ENCODE measurements at regions not wholly inside any gene's neighbourhood (a gene's known extent, or its start where the extent isn't known, plus 50 kb on each side); places are given as distances from the start of the nearest gene placed in this dataset.

GRCh38 chr11:127493330-127494022 lies 492.9 kb upstream of the KIRREL3 start:
- peak; percentile 41 for DNase-seq (ENCODE audit: low read depth)

GRCh38 chr11:127492029-127492428 lies 491.5 kb upstream of the KIRREL3 start:
- DNase-seq (ENCODE audit: low read depth) = peak; percentile 21

- DNase-seq (ENCODE audit: low read depth) = no peak
These were observed 491.0 kb upstream of the KIRREL3 start for GRCh38 chr11:127491589-127491988.

- no peak for DNase-seq (ENCODE audit: low read depth)
These were observed 490.3 kb upstream of the KIRREL3 start for GRCh38 chr11:127490896-127491295.

GRCh38 chr11:127485541-127485940 lies 485.0 kb upstream of the KIRREL3 start:
- DNase-seq (ENCODE audit: low read depth) = peak; percentile 61

- DNase-seq (ENCODE audit: low read depth) = no peak
These were observed 480.8 kb upstream of the KIRREL3 start for GRCh38 chr11:127481391-127481790.

- DNase-seq (ENCODE audit: low read depth) = no peak
These were observed 478.3 kb upstream of the KIRREL3 start for GRCh38 chr11:127478826-127479225.

- DNase-seq (ENCODE audit: low read depth) = no peak
These were observed 474.2 kb upstream of the KIRREL3 start for GRCh38 chr11:127474766-127475165.

- peak; percentile 25 for DNase-seq (ENCODE audit: low read depth)
These were observed 471.9 kb upstream of the KIRREL3 start for GRCh38 chr11:127472505-127472904.

- no peak for DNase-seq (ENCODE audit: low read depth)
These were observed 471.1 kb upstream of the KIRREL3 start for GRCh38 chr11:127471662-127472061.

- peak; percentile 48 for DNase-seq (ENCODE audit: low read depth)
These were observed 469.8 kb upstream of the KIRREL3 start for GRCh38 chr11:127470306-127470884.

- no peak for DNase-seq (ENCODE audit: low read depth)
These were observed 463.8 kb upstream of the KIRREL3 start for GRCh38 chr11:127464325-127464724.

- no peak for DNase-seq (ENCODE audit: low read depth)
These were observed 461.4 kb upstream of the KIRREL3 start for GRCh38 chr11:127462065-127462344.

- DNase-seq (ENCODE audit: low read depth) = no peak
These were observed 460.9 kb upstream of the KIRREL3 start for GRCh38 chr11:127461241-127462064.

- DNase-seq (ENCODE audit: low read depth) = no peak
These were observed 458.0 kb upstream of the KIRREL3 start for GRCh38 chr11:127458561-127458960.

- peak; percentile 63 for DNase-seq (ENCODE audit: low read depth)
These were observed 454.3 kb upstream of the KIRREL3 start for GRCh38 chr11:127454856-127455255.

- no peak for DNase-seq (ENCODE audit: low read depth)
These were observed 452.0 kb upstream of the KIRREL3 start for GRCh38 chr11:127452533-127452932.

- DNase-seq (ENCODE audit: low read depth) = no peak
These were observed 451.3 kb upstream of the KIRREL3 start for GRCh38 chr11:127451861-127452260.

- DNase-seq (ENCODE audit: low read depth) = no peak
These were observed 447.5 kb upstream of the KIRREL3 start for GRCh38 chr11:127448101-127448500.

GRCh38 chr11:127445476-127445875 lies 444.9 kb upstream of the KIRREL3 start:
- no peak for DNase-seq (ENCODE audit: low read depth)

- no peak for DNase-seq (ENCODE audit: low read depth)
These were observed 442.7 kb upstream of the KIRREL3 start for GRCh38 chr11:127443297-127443696.

GRCh38 chr11:127440616-127441015 lies 440.0 kb upstream of the KIRREL3 start:
- no peak for DNase-seq (ENCODE audit: low read depth)

GRCh38 chr11:127425281-127425680 lies 424.7 kb upstream of the KIRREL3 start:
- no peak for DNase-seq (ENCODE audit: low read depth)

Measured in Daoy (cell line).